ENCODE measurements at regions not wholly inside any gene's neighbourhood (a gene's known extent, or its start where the extent isn't known, plus 50 kb on each side); places are given as distances from the start of the nearest gene placed in this dataset.

DNA sequence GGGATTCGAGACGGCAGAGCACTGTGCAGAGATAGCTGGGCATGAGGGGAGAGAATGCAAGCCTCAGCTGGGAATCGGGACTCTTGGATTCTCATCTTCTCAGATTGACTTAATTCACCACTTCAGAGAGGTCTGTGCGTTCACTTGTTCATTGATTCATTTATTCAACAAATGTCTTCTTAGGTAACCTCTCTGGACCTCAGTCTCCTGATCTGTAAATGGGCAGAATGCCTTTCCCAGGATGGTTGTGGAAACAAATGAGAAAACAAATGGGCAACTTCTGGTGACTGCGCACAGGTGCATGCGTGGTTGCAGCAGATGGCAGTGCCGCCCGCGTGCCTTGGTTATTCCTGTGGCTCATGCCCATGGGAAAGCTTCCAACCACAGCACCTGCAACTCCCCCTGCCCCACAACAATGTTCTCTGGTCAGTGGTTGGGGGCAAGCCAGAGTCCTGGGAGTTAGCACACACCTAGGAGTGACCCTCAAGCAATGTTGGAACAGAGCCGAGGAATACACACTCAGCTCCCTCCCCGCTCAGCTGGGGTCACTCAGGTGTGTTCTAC is 110.1 kb upstream of the RUNX3 start:
- no peak for DNase-seq (ENCODE audit: extremely low read depth in 1 of 2, low read depth in 1 of 2)

DNA sequence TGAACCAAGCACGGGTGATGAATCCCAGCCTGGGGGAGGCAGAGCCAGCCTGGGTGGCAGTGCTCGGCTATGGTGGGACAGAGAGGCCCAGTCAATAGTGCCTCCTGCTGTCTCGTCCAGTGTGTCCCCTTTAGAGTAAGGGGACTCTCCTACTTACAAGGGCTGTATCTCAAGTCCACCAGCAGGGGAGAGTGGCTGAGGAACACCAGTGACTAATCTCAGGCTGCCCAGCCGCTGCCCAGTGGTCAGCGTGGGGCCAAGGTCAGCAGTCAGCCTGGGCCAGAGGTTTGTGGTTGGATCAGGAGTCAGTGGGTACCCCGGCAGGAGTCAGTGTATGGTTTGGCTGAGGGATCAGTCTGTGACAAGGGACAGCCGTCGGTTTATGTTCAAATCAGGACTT is 109.2 kb upstream of the RUNX3 start:
- no peak for DNase-seq (ENCODE audit: extremely low read depth in 1 of 2, low read depth in 1 of 2)

DNA sequence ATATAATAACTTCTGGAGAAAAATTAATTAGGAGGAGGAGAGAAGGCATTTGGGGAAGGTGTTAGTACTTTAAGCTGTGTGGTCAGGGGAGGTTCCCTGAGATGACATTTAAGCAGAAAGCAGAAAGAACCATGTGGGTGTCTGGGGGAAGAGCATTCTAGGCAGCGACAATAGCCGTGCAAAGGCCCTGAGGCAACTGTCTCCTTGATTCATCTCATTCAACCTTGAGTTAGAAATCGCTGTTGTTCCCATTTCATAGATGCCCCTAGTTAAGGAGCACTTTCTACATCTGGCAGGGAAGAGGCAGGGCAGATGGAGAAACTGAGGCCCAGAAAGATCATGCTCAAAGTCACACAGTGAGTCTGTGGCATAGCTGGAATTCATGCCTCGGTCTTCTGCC is 108.6 kb upstream of the RUNX3 start:
- no peak for DNase-seq (ENCODE audit: extremely low read depth in 1 of 2, low read depth in 1 of 2)

DNA sequence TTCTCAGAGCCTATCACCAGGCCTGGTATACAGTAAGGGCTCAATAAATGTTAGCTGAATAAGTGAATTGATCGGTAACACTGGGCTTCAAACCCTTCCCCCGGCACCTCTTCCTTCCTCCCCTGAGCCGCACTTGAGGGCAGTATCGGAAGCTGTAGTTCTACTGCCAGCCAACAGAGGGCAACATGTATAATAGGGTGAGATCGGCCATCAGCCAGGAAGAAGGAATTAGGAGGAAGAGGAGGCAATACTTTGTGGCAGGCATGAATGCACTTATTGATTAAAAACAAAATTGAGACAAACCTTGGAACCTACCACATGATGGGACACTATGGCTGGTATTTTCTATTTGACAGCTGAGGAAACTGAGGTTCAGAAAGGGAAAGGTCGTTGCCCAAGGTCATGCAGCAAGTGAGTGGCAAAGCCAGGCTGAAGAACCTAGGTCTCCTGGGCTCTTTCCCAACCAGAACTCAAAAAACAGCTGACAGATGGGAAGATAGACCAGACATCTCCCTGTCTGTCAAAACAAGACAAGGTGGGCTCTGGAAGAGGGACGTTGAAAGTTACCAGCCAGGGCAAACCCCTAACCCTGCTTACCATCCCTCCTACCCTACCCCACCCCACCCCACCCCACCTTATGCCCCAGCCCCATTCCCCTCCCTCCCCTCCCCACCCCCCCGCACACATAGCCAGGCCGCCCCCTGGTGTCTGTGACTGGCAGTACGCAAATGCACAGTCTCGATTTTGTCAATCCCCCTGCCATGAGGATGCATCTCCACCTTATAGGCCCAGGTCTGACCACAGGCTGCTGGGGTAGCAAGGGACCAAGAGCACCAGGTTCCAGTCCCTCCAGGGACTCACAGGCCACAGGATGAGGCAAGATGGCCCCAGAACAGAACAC is 107.3 kb upstream of the RUNX3 start:
- DNase-seq (ENCODE audit: extremely low read depth in 1 of 2, low read depth in 1 of 2): peak; percentile 28 to 55

- DNase-seq (ENCODE audit: extremely low read depth in 1 of 2, low read depth in 1 of 2): no peak
Observed at GRCh38 chr1:25036117-25036546, 106.1 kb upstream of the RUNX3 start.

- DNase-seq (ENCODE audit: extremely low read depth in 1 of 2, low read depth in 1 of 2): no peak
Observed at GRCh38 chr1:25035523-25036116, 105.5 kb upstream of the RUNX3 start.

- no peak for DNase-seq (ENCODE audit: extremely low read depth in 1 of 2, low read depth in 1 of 2)
Observed at GRCh38 chr1:25034736-25035522, 104.9 kb upstream of the RUNX3 start.

- no peak for DNase-seq (ENCODE audit: extremely low read depth in 1 of 2, low read depth in 1 of 2)
Observed at GRCh38 chr1:25033828-25034705, 104.0 kb upstream of the RUNX3 start.

DNA sequence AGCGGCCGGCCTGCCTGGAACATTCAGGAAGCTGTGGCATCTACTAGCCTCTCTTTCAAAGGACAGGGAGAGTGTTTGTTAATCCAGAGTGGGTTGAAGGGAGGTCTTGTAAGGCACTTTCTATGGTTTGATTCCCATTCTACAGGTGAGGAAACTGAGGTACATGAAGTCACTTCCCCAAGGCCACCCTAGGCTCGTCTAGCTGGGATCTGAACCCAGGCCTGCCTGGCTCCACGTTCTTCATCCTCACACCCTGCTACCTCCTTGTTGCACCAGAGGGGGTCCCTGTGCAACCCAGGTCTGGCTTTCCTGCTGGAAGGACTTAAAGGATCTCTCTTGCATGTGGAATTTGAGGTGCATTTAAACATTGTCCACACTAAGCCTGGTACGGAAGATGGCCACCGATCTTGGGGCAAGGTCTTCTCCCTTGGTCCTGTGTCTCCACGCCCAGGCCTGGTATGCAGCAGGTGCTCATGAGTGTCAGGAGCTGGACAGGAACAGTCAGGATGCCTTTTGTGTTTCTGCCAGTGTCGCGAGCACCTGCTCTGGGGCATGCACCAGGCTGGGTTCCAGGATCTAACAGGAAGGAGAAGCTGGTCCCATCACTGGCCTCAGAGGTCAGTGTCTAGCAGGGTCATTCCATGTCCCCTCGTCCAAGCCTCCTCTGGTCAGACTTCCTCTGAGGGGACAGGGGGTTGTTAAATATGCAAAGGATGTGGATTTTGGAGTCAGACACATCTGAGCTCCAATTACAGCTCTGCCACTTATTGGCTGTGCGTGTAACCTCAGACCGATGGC is 103.2 kb upstream of the RUNX3 start:
- DNase-seq (ENCODE audit: extremely low read depth in 1 of 2, low read depth in 1 of 2): no peak

GRCh38 chr1:25031966-25032667 is 102.0 kb upstream of the RUNX3 start:
- peak; percentile 44 to 48 for DNase-seq (ENCODE audit: extremely low read depth in 1 of 2, low read depth in 1 of 2)

DNA sequence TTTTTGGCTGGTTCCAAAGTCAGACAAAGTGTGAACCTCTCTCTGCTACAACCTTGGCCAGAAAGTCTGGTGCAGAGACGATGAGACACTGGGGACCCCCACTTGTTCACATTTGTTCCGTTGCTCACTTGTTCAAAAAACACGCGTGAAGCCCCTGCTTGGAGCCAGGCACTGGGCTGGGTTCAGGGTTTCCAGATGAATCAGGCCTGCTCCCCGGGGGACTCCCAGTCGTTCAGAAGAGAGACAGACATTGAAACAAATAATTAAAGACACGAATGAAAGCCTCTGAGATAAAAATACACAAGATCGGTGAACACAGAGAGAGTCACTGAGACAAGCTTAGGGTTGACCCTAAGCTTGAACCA is 101.5 kb upstream of the RUNX3 start:
- peak in 1 of 2 donors; percentile 35 for DNase-seq (ENCODE audit: extremely low read depth in 1 of 2, low read depth in 1 of 2)

DNA sequence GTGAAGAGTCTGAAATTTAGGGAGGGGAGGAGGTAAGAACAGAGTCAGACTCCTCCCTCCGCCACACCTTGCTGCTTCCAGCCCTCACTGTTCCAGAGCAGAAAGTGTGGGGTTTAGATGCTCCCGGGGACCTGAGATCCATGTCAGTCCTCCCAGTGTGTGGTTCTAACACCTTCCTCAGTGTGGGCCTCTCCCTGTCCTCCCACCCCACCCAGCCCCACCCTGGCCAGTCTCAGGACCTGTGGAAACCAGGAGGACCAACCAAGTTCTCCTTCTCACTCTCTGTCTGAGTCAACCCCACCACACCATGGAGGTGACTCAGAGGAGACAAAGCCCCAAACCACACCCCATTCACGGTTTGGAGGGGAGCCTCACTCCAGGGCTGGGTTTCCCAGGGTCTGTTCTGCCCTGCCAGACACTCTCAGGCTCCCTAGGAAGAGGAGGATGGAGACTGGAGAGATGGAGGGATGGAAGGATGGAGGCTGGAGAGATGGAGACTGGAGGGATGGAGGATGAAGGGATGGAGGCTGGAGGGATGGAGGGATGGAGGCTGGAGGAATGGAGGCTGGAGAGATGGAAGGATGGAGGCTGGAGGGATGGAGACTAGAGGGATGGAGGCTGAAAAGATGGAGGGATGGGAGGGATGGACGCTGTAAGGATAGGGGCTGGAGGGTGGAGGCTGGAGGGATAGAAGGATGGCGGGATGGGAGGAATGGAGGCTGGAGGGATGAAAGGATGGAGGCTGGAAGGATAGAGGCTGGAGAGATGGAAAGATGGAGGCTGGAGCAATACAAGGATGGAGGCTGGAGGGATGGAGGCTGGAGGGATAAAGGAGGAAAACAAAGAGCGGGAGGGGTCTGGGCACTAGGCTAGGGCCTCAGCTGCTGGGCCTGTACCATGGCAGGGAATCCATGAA is 100.9 kb upstream of the RUNX3 start:
- peak; percentile 45 to 46 for DNase-seq (ENCODE audit: extremely low read depth in 1 of 2, low read depth in 1 of 2)

DNA sequence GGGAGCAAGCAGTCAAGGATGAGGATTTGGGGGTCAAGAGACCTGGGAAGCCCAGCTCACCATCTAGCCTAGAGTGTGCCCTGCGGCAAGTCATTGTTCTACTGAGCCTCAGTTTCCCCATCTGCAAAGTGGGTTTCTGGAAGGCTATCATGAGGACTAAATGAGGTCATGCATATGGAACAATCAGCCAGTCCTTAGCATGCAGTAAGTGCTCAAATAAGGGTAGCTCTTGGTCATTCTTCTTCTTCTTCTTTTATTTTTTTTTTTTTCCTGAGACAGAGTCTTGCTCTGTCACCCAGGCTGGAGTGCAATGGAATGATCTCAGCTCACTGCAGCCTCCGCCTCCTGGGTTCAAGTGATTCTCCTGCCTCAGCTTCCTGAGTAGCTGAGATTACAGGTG is 99.9 kb upstream of the RUNX3 start:
- DNase-seq (ENCODE audit: extremely low read depth in 1 of 2, low read depth in 1 of 2): no peak

DNA sequence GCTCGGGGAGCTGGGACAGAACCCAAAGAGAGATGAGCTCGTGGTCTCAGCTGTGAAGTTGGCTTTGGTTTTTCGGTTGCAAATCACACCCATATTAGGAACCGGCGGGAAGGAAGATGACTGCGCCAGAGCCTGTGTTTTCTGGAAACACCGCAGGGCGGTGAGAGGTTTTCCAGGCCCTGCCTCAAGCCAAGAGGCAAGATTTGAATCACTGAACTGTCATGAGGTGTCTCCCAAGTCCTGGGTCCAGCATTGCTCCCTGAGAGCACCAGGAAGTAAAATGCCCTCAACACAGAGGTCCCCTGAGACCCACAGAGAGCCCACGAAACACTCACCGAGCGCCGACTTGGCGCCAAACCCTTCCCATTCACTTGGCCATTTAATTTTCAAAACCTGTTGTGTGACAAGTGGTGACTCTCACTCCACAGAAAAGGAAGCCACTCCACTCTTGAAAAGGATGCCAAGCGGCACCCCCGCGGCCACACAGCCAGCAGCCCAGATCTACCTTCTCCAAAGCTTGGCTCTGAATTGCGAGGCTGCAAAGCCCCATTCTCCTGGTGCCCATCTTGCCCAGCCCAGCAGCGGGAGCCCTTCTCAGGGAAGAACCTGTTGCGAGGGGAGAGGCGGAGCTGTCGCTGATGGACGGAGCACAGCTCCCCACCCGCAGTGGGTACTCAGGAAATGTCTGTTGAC is 99.0 kb upstream of the RUNX3 start:
- DNase-seq (ENCODE audit: extremely low read depth in 1 of 2, low read depth in 1 of 2): no peak

- no peak for DNase-seq (ENCODE audit: extremely low read depth in 1 of 2, low read depth in 1 of 2)
Observed at GRCh38 chr1:25028587-25028906, 98.5 kb upstream of the RUNX3 start.

- no peak for DNase-seq (ENCODE audit: extremely low read depth in 1 of 2, low read depth in 1 of 2)
Observed at GRCh38 chr1:25027822-25028586, 97.9 kb upstream of the RUNX3 start.

All from activated CD8-positive, alpha-beta memory T cell treated with anti-CD3 and anti-CD28 coated beads for 1 hour (primary cell).